Renal pelvis (tissue), 1 donor: ENCODE measurements at regions not wholly inside any gene's neighbourhood (a gene's known extent, or its start where the extent isn't known, plus 50 kb on each side); places are given as distances from the start of the nearest gene placed in this dataset.

Experiments used
- DNase-seq: peaks from one replicate; pipeline ENCODE4 v3.0.0-alpha.2; 2013

- DNase-seq: no peak
These were observed 197.2 kb downstream of the RAP2A start for GRCh38 chr13:97631158-97631557.

- no peak for DNase-seq
These were observed 205.3 kb downstream of the RAP2A start for GRCh38 chr13:97639236-97639635.

GRCh38 chr13:97640268-97640667 lies 206.3 kb downstream of the RAP2A start:
- DNase-seq: no peak

GRCh38 chr13:97648171-97648880 lies 214.4 kb downstream of the RAP2A start:
- no peak for DNase-seq

GRCh38 chr13:97648881-97649224 lies 214.9 kb downstream of the RAP2A start:
- no peak for DNase-seq

GRCh38 chr13:97653443-97654140 lies 219.6 kb downstream of the RAP2A start:
- no peak for DNase-seq

- DNase-seq: no peak
These were observed 220.3 kb downstream of the RAP2A start for GRCh38 chr13:97654236-97654635.

GRCh38 chr13:97658556-97658955 lies 224.6 kb downstream of the RAP2A start:
- DNase-seq: no peak

GRCh38 chr13:97659602-97660001 lies 225.6 kb downstream of the RAP2A start:
- DNase-seq: no peak

GRCh38 chr13:97660594-97661260 lies 226.8 kb downstream of the RAP2A start:
- peak; percentile 39 for DNase-seq

GRCh38 chr13:97686594-97686993 lies 252.6 kb downstream of the RAP2A start:
- DNase-seq: no peak

- no peak for DNase-seq
These were observed 258.7 kb downstream of the RAP2A start for GRCh38 chr13:97692628-97693027.

GRCh38 chr13:97695684-97696083 lies 257.8 kb upstream of the IPO5 start:
- peak; percentile 8 for DNase-seq

GRCh38 chr13:97696921-97697320 lies 256.6 kb upstream of the IPO5 start:
- no peak for DNase-seq

GRCh38 chr13:97700306-97700848 lies 253.1 kb upstream of the IPO5 start:
- DNase-seq: no peak

- DNase-seq: no peak
These were observed 250.9 kb upstream of the IPO5 start for GRCh38 chr13:97702614-97703013.

- no peak for DNase-seq
These were observed 242.7 kb upstream of the IPO5 start for GRCh38 chr13:97710797-97711196.

- no peak for DNase-seq
These were observed 240.7 kb upstream of the IPO5 start for GRCh38 chr13:97712770-97713169.

GRCh38 chr13:97715763-97716162 lies 237.7 kb upstream of the IPO5 start:
- DNase-seq: no peak

- DNase-seq: no peak
These were observed 236.7 kb upstream of the IPO5 start for GRCh38 chr13:97716746-97717145.

GRCh38 chr13:97719736-97720135 lies 233.7 kb upstream of the IPO5 start:
- DNase-seq: no peak

GRCh38 chr13:97720896-97721295 lies 232.6 kb upstream of the IPO5 start:
- DNase-seq: no peak

GRCh38 chr13:97723655-97724054 lies 229.8 kb upstream of the IPO5 start:
- DNase-seq: no peak
